OCI-LY1 (cell line): ENCODE measurements at regions not wholly inside any gene's neighbourhood (a gene's known extent, or its start where the extent isn't known, plus 50 kb on each side); places are given as distances from the start of the nearest gene placed in this dataset.

Source experiments
- H2AFZ ChIP-seq: fragments of 200-600 bp; sonication (generic), shearing (Covaris generic); 2 replicates; pipeline ENCODE4 v1.6.0; 2014; ENCODE audit warnings: antibody characterized with exemption, mild to moderate bottlenecking, low read length
- H3F3A ChIP-seq: fragments of 200-600 bp; sonication (generic), shearing (Covaris generic); 2 replicates; pipeline ENCODE4 v1.6.0; 2014; ENCODE audit warnings: mild to moderate bottlenecking, antibody characterized with exemption, low read length, moderate library complexity; ENCODE audit not compliant: insufficient read depth
- H3K27ac ChIP-seq: fragments of 200-600 bp; sonication (generic); 2 replicates; pipeline ENCODE4 v1.5.1; 2014; ENCODE audit warnings: low read length, mixed run types, mild to moderate bottlenecking, low read depth; ENCODE audit not compliant: poor library complexity, severe bottlenecking
- H3K27me3 ChIP-seq: fragments of 200-600 bp; sonication (generic); 2 replicates; pipeline ENCODE4 v1.6.0; 2014; ENCODE audit warnings: antibody characterized with exemption, mild to moderate bottlenecking, low read length, moderate library complexity; ENCODE audit not compliant: insufficient read depth
- H3K36me3 ChIP-seq: fragments of 200-600 bp; sonication (generic); 2 replicates; pipeline ENCODE4 v1.6.1; 2014; ENCODE audit warnings: mild to moderate bottlenecking, antibody characterized with exemption, low read length, moderate library complexity, mixed read lengths; ENCODE audit not compliant: insufficient read depth
- H3K4me1 ChIP-seq: fragments of 200-600 bp; sonication (generic); 2 replicates; pipeline ENCODE4 v1.5.1; 2014; ENCODE audit warnings: mild to moderate bottlenecking, low read length, moderate library complexity; ENCODE audit not compliant: insufficient read depth, severe bottlenecking
- H3K4me2 ChIP-seq: fragments of 200-600 bp; sonication (generic), shearing (Covaris generic); 2 replicates; pipeline ENCODE4 v1.6.1; 2014; ENCODE audit warnings: low read length
- H3K4me3 ChIP-seq: fragments of 200-600 bp; sonication (generic); 2 replicates; pipeline ENCODE4 v1.5.1; 2014; ENCODE audit warnings: low read length, low read depth, mild to moderate bottlenecking, mixed read lengths; ENCODE audit not compliant: poor library complexity, severe bottlenecking
- H3K79me2 ChIP-seq: fragments of 200-600 bp; shearing (Covaris generic); 2 replicates; pipeline ENCODE4 v1.6.1; 2016; ENCODE audit warnings: mixed run types, low read length, mixed read lengths; ENCODE audit not compliant: insufficient read depth
- H3K9ac ChIP-seq: fragments of 200-600 bp; sonication (generic), shearing (Covaris generic); 2 replicates; pipeline ENCODE4 v1.6.1; 2014; ENCODE audit warnings: mild to moderate bottlenecking, low read length, mixed read lengths
- H3K9me2 ChIP-seq: fragments of 200-600 bp; sonication (generic), shearing (Covaris generic); 2 replicates; pipeline ENCODE4 v1.6.1; 2014; ENCODE audit warnings: low read depth, mild to moderate bottlenecking, low read length, mixed read lengths
- H3K9me3 ChIP-seq: fragments of 200-600 bp; shearing (Covaris generic); 2 replicates; pipeline ENCODE4 v1.6.1; 2014; ENCODE audit warnings: low read length, mixed read lengths
- H4K20me1 ChIP-seq: fragments of 200-600 bp; sonication (generic), shearing (Covaris generic); 2 replicates; pipeline ENCODE4 v1.6.0; 2016; ENCODE audit warnings: mild to moderate bottlenecking, low read length; ENCODE audit not compliant: insufficient read depth
- EZH2 ChIP-seq: fragments of 200-600 bp; sonication (generic), shearing (Covaris generic); IDR thresholded peaks from 2 replicates; pipeline ENCODE4 v1.8.0; 2017; ENCODE audit warnings: borderline replicate concordance, mixed run types, mild to moderate bottlenecking, antibody characterized with exemption, low read length, moderate library complexity, mixed read lengths
- TF ChIP-seq, protein P1 (sequence below): fragments of 200-600 bp; sonication (generic), shearing (Covaris generic); IDR thresholded peaks from 2 replicates; pipeline ENCODE4 v1.5.1; 2017; ENCODE audit warnings: mild to moderate bottlenecking, antibody characterized with exemption, low read length, moderate library complexity, mixed read lengths

DNA sequence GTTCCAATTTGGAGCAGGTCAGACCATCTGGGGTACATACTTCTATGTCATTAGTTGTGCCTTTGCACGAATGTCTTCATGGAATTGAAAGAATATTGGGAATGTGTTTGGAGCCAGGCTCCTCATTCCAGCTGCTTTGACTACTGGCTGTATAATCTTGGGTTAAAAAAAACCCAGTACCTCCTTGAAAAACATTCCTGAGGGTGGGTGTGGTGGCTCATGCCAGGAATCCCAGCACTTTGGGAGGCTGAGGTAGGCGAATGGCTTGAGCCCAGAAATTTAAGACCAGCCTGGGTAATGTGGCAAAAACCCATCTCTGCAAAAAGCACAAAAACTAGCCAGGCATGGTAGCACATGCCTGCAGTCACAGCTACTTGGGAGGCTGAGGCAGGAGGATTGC lies 125.6 kb downstream of the TTC8 start:
- TF ChIP-seq, protein P1, sequence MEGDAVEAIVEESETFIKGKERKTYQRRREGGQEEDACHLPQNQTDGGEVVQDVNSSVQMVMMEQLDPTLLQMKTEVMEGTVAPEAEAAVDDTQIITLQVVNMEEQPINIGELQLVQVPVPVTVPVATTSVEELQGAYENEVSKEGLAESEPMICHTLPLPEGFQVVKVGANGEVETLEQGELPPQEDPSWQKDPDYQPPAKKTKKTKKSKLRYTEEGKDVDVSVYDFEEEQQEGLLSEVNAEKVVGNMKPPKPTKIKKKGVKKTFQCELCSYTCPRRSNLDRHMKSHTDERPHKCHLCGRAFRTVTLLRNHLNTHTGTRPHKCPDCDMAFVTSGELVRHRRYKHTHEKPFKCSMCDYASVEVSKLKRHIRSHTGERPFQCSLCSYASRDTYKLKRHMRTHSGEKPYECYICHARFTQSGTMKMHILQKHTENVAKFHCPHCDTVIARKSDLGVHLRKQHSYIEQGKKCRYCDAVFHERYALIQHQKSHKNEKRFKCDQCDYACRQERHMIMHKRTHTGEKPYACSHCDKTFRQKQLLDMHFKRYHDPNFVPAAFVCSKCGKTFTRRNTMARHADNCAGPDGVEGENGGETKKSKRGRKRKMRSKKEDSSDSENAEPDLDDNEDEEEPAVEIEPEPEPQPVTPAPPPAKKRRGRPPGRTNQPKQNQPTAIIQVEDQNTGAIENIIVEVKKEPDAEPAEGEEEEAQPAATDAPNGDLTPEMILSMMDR, result no peak
- TF ChIP-seq EZH2, result no peak
- peaks cover 4% of the 10 kb centered on the region; the same call in 1 of the 2 replicates for H3K9me3 ChIP-seq
- no peak overlapping the region for H3K27ac ChIP-seq
- no peaks in the 10 kb centered on the region for H3K36me3 ChIP-seq
- no peak overlapping the region for H3K4me2 ChIP-seq
- H3K27me3 ChIP-seq, result no peaks in the 10 kb centered on the region
- H3K4me3 ChIP-seq, result no peak overlapping the region
- H2AFZ ChIP-seq, result no peak overlapping the region
- H4K20me1 ChIP-seq, result no peaks in the 10 kb centered on the region
- H3K4me1 ChIP-seq, result no peaks in the 10 kb centered on the region
- no peaks in the 10 kb centered on the region for H3K79me2 ChIP-seq
- no peaks in the 10 kb centered on the region for H3K9me2 ChIP-seq
- H3K9ac ChIP-seq, result no peak overlapping the region
- no peaks in the 10 kb centered on the region for H3F3A ChIP-seq

DNA sequence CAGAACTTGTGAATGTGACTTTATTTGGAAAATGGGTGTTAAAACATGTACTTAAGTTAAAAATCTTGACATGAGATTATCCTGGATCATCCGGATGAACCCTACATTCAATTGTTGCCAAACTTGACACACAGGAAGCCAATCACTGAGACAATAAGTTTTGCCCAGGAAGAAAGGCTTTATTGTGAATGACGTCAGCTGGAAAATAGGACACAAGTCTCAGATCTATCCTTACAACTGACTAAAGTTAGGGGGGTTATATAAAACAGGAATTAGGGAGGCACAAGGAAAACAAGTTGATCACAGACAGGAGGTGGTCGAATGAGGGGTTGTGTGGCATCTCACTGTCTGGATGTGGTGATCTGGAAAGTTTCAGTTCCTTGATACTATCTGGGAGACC lies 126.9 kb downstream of the TTC8 start:
- no peak overlapping the region for H3K27ac ChIP-seq
- no peak overlapping the region for H3K4me2 ChIP-seq
- H4K20me1 ChIP-seq, result no peaks in the 10 kb centered on the region
- H2AFZ ChIP-seq, result no peak overlapping the region
- no peak overlapping the region for H3K9ac ChIP-seq
- peaks cover 4% of the 10 kb centered on the region; the same call in 1 of the 2 replicates for H3K9me3 ChIP-seq
- H3K36me3 ChIP-seq, result no peaks in the 10 kb centered on the region
- H3K4me3 ChIP-seq, result no peak overlapping the region
- no peaks in the 10 kb centered on the region for H3K9me2 ChIP-seq
- no peaks in the 10 kb centered on the region for H3K27me3 ChIP-seq
- H3F3A ChIP-seq, result no peaks in the 10 kb centered on the region
- H3K79me2 ChIP-seq, result no peaks in the 10 kb centered on the region
- no peaks in the 10 kb centered on the region for H3K4me1 ChIP-seq
- no peak for TF ChIP-seq EZH2
- TF ChIP-seq, protein P1, result no peak

DNA sequence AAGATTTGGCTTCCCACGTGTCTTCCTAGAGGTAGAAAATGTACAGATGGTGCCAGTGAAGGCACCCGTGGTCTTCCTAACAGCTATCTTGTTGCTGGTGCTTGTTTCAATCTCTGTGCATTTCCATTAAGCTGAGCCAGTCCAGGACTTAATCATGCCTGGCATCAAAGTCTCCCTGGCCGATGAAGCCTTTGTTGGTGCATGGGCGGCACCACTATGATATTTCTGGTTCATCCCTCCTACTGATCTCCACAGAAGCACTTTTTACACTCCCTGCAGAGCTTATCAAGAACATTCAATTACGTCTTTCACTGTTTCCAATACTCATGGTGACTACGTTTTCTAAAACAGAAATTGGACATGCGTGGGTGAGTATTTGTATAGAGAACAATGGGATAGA lies 128.4 kb downstream of the TTC8 start:
- TF ChIP-seq, protein P1, result no peak
- no peak for TF ChIP-seq EZH2
- Histone ChIP-seq H3K9ac (no peak overlapping the region), H3K36me3 (no peaks in the 10 kb centered on the region), H3K4me1 (no peaks in the 10 kb centered on the region), H3K27me3 (no peaks in the 10 kb centered on the region), H3F3A (no peaks in the 10 kb centered on the region), H2AFZ (no peak overlapping the region), H3K4me3 (no peak overlapping the region), H4K20me1 (no peaks in the 10 kb centered on the region), H3K9me2 (no peaks in the 10 kb centered on the region), H3K4me2 (no peak overlapping the region), H3K27ac (no peak overlapping the region), H3K9me3 (peaks cover 4% of the 10 kb centered on the region; the same call in 1 of the 2 replicates), H3K79me2 (no peaks in the 10 kb centered on the region)
